Liver (tissue), 8 donors: ENCODE measurements at regions not wholly inside any gene's neighbourhood (a gene's known extent, or its start where the extent isn't known, plus 50 kb on each side); places are given as distances from the start of the nearest gene placed in this dataset.

ENCODE experiments used
- DNase-seq: peaks from one replicate; pipeline ENCODE4 v3.0.0-alpha.2; 2017; ENCODE audit warnings: low spot score
- H3K27ac ChIP-seq, 2 donors: one replicate each; pipeline ENCODE4 v1.7.0; 2013; ENCODE audit warnings: inconsistent platforms in 2 of 2, low read length in 2 of 2, control low read depth in 1 of 2, low read depth in 1 of 2, mild to moderate bottlenecking in 1 of 2
- H3K27me3 ChIP-seq, 4 donors: one replicate each; pipeline versions ENCODE4 v1.6.1 to v1.7.0; 2013; ENCODE audit warnings: low read length in 3 of 4, inconsistent platforms in 1 of 4, mild to moderate bottlenecking in 1 of 4, moderate library complexity in 1 of 4; ENCODE audit not compliant: control insufficient read depth in 4 of 4, insufficient read depth in 4 of 4
- H3K36me3 ChIP-seq, 4 donors: one replicate each; pipeline versions ENCODE4 v1.6.1 to v1.7.0; 2013; ENCODE audit warnings: low read length in 3 of 4, mild to moderate bottlenecking in 3 of 4, low read depth in 1 of 4, moderate library complexity in 1 of 4; ENCODE audit not compliant: control insufficient read depth in 4 of 4, insufficient read depth in 3 of 4
- H3K4me1 ChIP-seq, 4 donors: one replicate each; pipeline versions ENCODE4 v1.6.1 to v1.7.0; 2013; ENCODE audit warnings: low read length in 3 of 4, mild to moderate bottlenecking in 3 of 4, moderate library complexity in 1 of 4; ENCODE audit not compliant: control insufficient read depth in 4 of 4, insufficient read depth in 4 of 4
- H3K4me3 ChIP-seq, 3 donors: one replicate each; pipeline versions ENCODE4 v1.6.1 to v1.7.0; 2013; ENCODE audit warnings: low read length in 3 of 3, control low read depth in 1 of 3, low read depth in 1 of 3, mild to moderate bottlenecking in 1 of 3
- H3K9ac ChIP-seq, 2 donors: one replicate each; pipeline ENCODE4 v1.7.0; 2013; ENCODE audit warnings: low read length in 2 of 2, mild to moderate bottlenecking in 2 of 2, moderate library complexity in 2 of 2, control low read depth in 1 of 2, low read depth in 1 of 2
- H3K9me3 ChIP-seq, 4 donors: one replicate each; pipeline versions ENCODE4 v1.6.1 to v1.7.0; 2013; ENCODE audit warnings: low read length in 3 of 4; ENCODE audit not compliant: control insufficient read depth in 4 of 4
- CTCF ChIP-seq: fragments of 150-350 bp; IDR thresholded peaks from 2 replicates; pipeline ENCODE4 v1.5.1; 2017; ENCODE audit warnings: improper control_type of control experiment, low read depth, low read length; ENCODE audit not compliant: missing input control
- EGR1 ChIP-seq, 2 donors: IDR thresholded peaks; 2 replicates each; pipeline ENCODE4 v1.6.1; 2016 to 2018; ENCODE audit warnings: antibody characterized with exemption in 2 of 2, low read depth in 2 of 2
- FOXA1 ChIP-seq: IDR thresholded peaks from 2 replicates; pipeline ENCODE4 v1.6.1; 2016; ENCODE audit warnings: antibody characterized with exemption
- FOXA2 ChIP-seq: IDR thresholded peaks from 2 replicates; pipeline ENCODE4 v1.6.1; 2016; ENCODE audit warnings: antibody characterized with exemption
- GABPA ChIP-seq, 2 donors: IDR thresholded peaks in 1 of 2; conservative IDR thresholded peaks in 1 of 2; 2 replicates each; pipeline ENCODE4 v1.6.1; 2016; ENCODE audit warnings: antibody characterized with exemption in 2 of 2, mild to moderate bottlenecking in 1 of 2, moderate library complexity in 1 of 2
- HNF4A ChIP-seq, 2 donors: conservative IDR thresholded peaks; 2 replicates each; pipeline ENCODE4 v1.6.1; 2016; ENCODE audit warnings: antibody characterized with exemption in 2 of 2, mild to moderate bottlenecking in 2 of 2
- HNF4G ChIP-seq: IDR thresholded peaks from 2 replicates; pipeline ENCODE4 v1.6.1; 2016; ENCODE audit warnings: antibody characterized with exemption
- JUND ChIP-seq, 2 donors: IDR thresholded peaks; 2 replicates each; pipeline ENCODE4 v1.6.1; 2016; ENCODE audit warnings: antibody characterized with exemption in 2 of 2
- NR2F2 ChIP-seq: IDR thresholded peaks from 2 replicates; pipeline ENCODE4 v1.6.1; 2016; ENCODE audit warnings: antibody characterized with exemption
- RAD21 ChIP-seq, 2 donors: IDR thresholded peaks; 2 replicates each; pipeline ENCODE4 v1.6.1; 2016; ENCODE audit warnings: antibody characterized with exemption in 2 of 2, mild to moderate bottlenecking in 2 of 2
- REST ChIP-seq: IDR thresholded peaks from 2 replicates; pipeline ENCODE4 v1.6.1; 2016; ENCODE audit warnings: antibody characterized with exemption, mild to moderate bottlenecking
- RXRA ChIP-seq, 2 donors: IDR thresholded peaks; 2 replicates each; pipeline ENCODE4 v1.6.1; 2017 to 2018; ENCODE audit warnings: antibody characterized with exemption in 2 of 2, mild to moderate bottlenecking in 1 of 2
- SP1 ChIP-seq: IDR thresholded peaks from 2 replicates; pipeline ENCODE4 v1.6.1; 2018; ENCODE audit warnings: antibody characterized with exemption, mild to moderate bottlenecking
- TAF1 ChIP-seq: conservative IDR thresholded peaks from 2 replicates; pipeline ENCODE4 v1.6.1; 2016; ENCODE audit warnings: antibody characterized with exemption, mild to moderate bottlenecking
- YY1 ChIP-seq: IDR thresholded peaks from 2 replicates; pipeline ENCODE4 v1.6.1; 2016; ENCODE audit warnings: antibody characterized with exemption, mild to moderate bottlenecking
- ZBTB33 ChIP-seq: IDR thresholded peaks from 2 replicates; pipeline ENCODE4 v1.6.1; 2016; ENCODE audit warnings: antibody characterized with exemption
- WGBS: extraction: QIAGEN DNeasy Blood & Tissue Kit; methylation state at CpG from one replicate; pipeline ENCODE4 v1.1.7; 2013; 5-methylcytosine and 5-hydroxymethylcytosine counted together
- TF ChIP-seq, protein P1 (sequence below): IDR thresholded peaks from 2 replicates; pipeline ENCODE4 v1.6.1; 2016; ENCODE audit warnings: antibody characterized with exemption
- TF ChIP-seq, protein P2 (sequence below): IDR thresholded peaks from 2 replicates; pipeline ENCODE4 v1.6.1; 2016; ENCODE audit warnings: antibody characterized with exemption
- donor health status: healthy.
- donor health status: healthy.
- donor health status: healthy.
- donor health status: healthy.
- donor health status: healthy.

DNA sequence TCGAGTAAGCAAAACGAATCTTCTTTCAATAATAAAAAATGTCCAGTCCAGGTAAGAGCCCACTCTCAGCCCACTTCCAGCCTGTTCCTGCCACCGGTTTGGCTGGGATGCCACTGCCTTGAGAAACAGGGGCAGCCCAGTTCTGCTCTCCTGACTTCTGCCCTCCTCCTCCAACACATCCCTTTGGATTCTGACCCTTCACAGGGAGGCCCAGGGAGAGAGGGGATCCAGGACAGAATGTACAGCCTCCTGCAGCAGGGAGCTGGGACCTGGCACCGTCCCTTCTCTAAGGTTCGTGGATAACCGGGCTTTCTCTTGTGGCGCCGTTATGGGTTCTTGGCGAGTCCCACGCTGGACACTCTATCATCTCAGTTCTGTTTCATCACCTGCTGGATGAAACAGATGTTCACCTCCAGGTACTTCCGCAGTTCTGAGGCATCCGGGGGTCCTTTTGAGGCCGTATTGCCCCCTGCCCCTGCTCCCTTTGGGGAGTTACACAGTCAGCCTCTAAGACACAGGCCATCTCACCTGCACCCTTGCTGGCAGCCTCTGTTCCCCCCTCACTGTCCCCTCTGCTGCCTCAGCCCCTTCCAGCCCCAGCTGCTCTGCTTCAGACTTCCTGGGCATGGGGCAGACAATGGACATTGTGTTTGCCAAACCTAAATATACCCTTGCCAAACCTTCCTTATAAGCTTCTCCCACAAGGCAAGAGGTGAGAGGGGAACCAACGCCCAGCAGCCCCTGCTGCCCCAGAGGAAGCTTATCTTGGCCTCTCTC is 203.8 kb upstream of the ZMIZ1 start:
- 94% methylated on average over 14 of the region's 14 CpGs for WGBS
- no peak overlapping the region for H3K27ac ChIP-seq
- no peak for TF ChIP-seq CTCF
- TF ChIP-seq ZBTB33: no peak
- no peak for TF ChIP-seq FOXA1
- TF ChIP-seq RAD21 (IDR thresholded peaks at IDR 0.05): no peak
- no peak for TF ChIP-seq SP1
- no peak for TF ChIP-seq NR2F2
- no peak for TF ChIP-seq HNF4G
- TF ChIP-seq FOXA2: no peak
- no peak for TF ChIP-seq YY1
- TF ChIP-seq, protein P1, sequence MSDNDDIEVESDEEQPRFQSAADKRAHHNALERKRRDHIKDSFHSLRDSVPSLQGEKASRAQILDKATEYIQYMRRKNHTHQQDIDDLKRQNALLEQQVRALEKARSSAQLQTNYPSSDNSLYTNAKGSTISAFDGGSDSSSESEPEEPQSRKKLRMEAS: no peak
- TF ChIP-seq RXRA (IDR thresholded peaks at IDR 0.05): no peak
- TF ChIP-seq GABPA (IDR thresholded peaks at IDR 0.05 in 1 of 2, conservative IDR thresholded peaks at IDR 0.05 in 1 of 2): no peak
- no peak for TF ChIP-seq TAF1
- no peak for TF ChIP-seq REST
- TF ChIP-seq JUND (IDR thresholded peaks at IDR 0.05): no peak
- TF ChIP-seq EGR1 (IDR thresholded peaks at IDR 0.05; ENCODE audit: low read depth in 2 of 2): no peak
- TF ChIP-seq, protein P2, sequence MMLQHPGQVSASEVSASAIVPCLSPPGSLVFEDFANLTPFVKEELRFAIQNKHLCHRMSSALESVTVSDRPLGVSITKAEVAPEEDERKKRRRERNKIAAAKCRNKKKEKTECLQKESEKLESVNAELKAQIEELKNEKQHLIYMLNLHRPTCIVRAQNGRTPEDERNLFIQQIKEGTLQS: no peak
- TF ChIP-seq HNF4A (conservative IDR thresholded peaks at IDR 0.05): no peak
- no peak overlapping the region for H3K9ac ChIP-seq
- peak; percentile 28 for DNase-seq
- no peaks in the 10 kb centered on the region for H3K27me3 ChIP-seq
- H3K4me3 ChIP-seq: no peak overlapping the region
- no peaks in the 10 kb centered on the region for H3K36me3 ChIP-seq
- H3K9me3 ChIP-seq: no peaks in the 10 kb centered on the region
- H3K4me1 ChIP-seq: no peaks in the 10 kb centered on the region
